H9 (cell line): ENCODE measurements at regions not wholly inside any gene's neighbourhood (a gene's known extent, or its start where the extent isn't known, plus 50 kb on each side); places are given as distances from the start of the nearest gene placed in this dataset.

ENCODE experiments used
- DNase-seq: peaks from one replicate; pipeline ENCODE4 v3.0.0-alpha.2; 2017
- H2AFZ ChIP-seq: one replicate; pipeline ENCODE4 v1.6.1; 2013; ENCODE audit warnings: mild to moderate bottlenecking, low read length, control low read depth, moderate library complexity
- H2AK5ac ChIP-seq: 2 replicates; pipeline ENCODE4 v1.6.1; 2013; ENCODE audit warnings: low read length, control low read depth, mixed read lengths; ENCODE audit not compliant: insufficient read length
- H2BK120ac ChIP-seq: one replicate; pipeline ENCODE4 v1.6.1; 2013; ENCODE audit warnings: low read depth, mild to moderate bottlenecking, low read length, control low read depth, inconsistent platforms; ENCODE audit not compliant: poor library complexity, severe bottlenecking
- H2BK12ac ChIP-seq: 2 replicates; pipeline ENCODE4 v1.6.1; 2013; ENCODE audit warnings: low read length, control low read depth, mixed read lengths, low read depth; ENCODE audit not compliant: insufficient read length
- H2BK15ac ChIP-seq: 2 replicates; pipeline ENCODE4 v1.6.1; 2013; ENCODE audit warnings: low read depth, low read length, control low read depth
- H2BK20ac ChIP-seq: one replicate; pipeline ENCODE4 v1.6.1; 2013; ENCODE audit warnings: low read depth, mild to moderate bottlenecking, low read length, control low read depth, inconsistent platforms; ENCODE audit not compliant: poor library complexity, severe bottlenecking
- H2BK5ac ChIP-seq: 2 replicates; pipeline ENCODE4 v1.6.1; 2013; ENCODE audit warnings: low read length, control low read depth, mixed read lengths; ENCODE audit not compliant: insufficient read length
- H3K14ac ChIP-seq: 2 replicates; pipeline ENCODE4 v1.6.1; 2013; ENCODE audit warnings: low read length, control low read depth; ENCODE audit not compliant: insufficient read depth
- H3K18ac ChIP-seq: 2 replicates; pipeline ENCODE4 v1.6.1; 2013; ENCODE audit warnings: low read depth, mild to moderate bottlenecking, mixed read lengths, low read length, control low read depth; ENCODE audit not compliant: insufficient read length
- H3K23ac ChIP-seq: 2 replicates; pipeline ENCODE4 v1.6.1; 2013; ENCODE audit warnings: low read length, control low read depth, mixed read lengths, low read depth; ENCODE audit not compliant: insufficient read length
- H3K23me2 ChIP-seq: 2 replicates; pipeline ENCODE4 v1.6.1; 2013; ENCODE audit warnings: low read depth, mild to moderate bottlenecking, mixed read lengths, low read length, control low read depth; ENCODE audit not compliant: insufficient read length, poor library complexity, severe bottlenecking
- H3K27ac ChIP-seq: 2 replicates; pipeline ENCODE4 v1.5.1; 2013; ENCODE audit warnings: low read length, control low read depth, mixed read lengths, low read depth; ENCODE audit not compliant: insufficient read length
- H3K27me3 ChIP-seq: 2 replicates; pipeline ENCODE4 v1.6.1; 2013; ENCODE audit warnings: low read length, control low read depth, inconsistent platforms; ENCODE audit not compliant: insufficient read depth
- H3K4ac ChIP-seq: 2 replicates; pipeline ENCODE4 v1.6.1; 2013; ENCODE audit warnings: low read depth, mild to moderate bottlenecking, control low read depth, inconsistent platforms, low read length, moderate library complexity
- H3K4me1 ChIP-seq: 2 replicates; pipeline ENCODE4 v1.6.1; 2013; ENCODE audit warnings: low read length, control low read depth, inconsistent platforms; ENCODE audit not compliant: insufficient read depth
- H3K4me2 ChIP-seq: 2 replicates; pipeline ENCODE4 v1.6.1; 2013; ENCODE audit warnings: low read length, control low read depth, mixed read lengths; ENCODE audit not compliant: insufficient read length, insufficient read depth
- H3K56ac ChIP-seq: 2 replicates; pipeline ENCODE4 v1.6.1; 2013; ENCODE audit warnings: low read depth, mild to moderate bottlenecking, mixed read lengths, low read length, control low read depth; ENCODE audit not compliant: insufficient read length
- H3K79me1 ChIP-seq: 2 replicates; pipeline ENCODE4 v1.6.1; 2013; ENCODE audit warnings: low read depth, mild to moderate bottlenecking, moderate library complexity, low read length, control low read depth, inconsistent platforms; ENCODE audit not compliant: insufficient read depth, poor library complexity, severe bottlenecking
- H3K79me2 ChIP-seq: 2 replicates; pipeline ENCODE4 v1.6.1; 2013; ENCODE audit warnings: low read length, control low read depth, inconsistent platforms; ENCODE audit not compliant: insufficient read depth
- H3K9ac ChIP-seq: 2 replicates; pipeline ENCODE4 v1.6.1; 2013; ENCODE audit warnings: low read length, control low read depth, mixed read lengths; ENCODE audit not compliant: insufficient read length; ENCODE audit errors: extremely low read depth
- H3K9me3 ChIP-seq: one replicate; pipeline ENCODE4 v1.6.1; 2013; ENCODE audit warnings: low read depth, low read length, inconsistent platforms; ENCODE audit not compliant: control insufficient read depth
- H3T11ph ChIP-seq: one replicate; pipeline ENCODE4 v1.6.1; 2013; ENCODE audit warnings: mild to moderate bottlenecking, low read length, control low read depth, inconsistent platforms
- H4K20me1 ChIP-seq: one replicate; pipeline ENCODE4 v1.6.1; 2013; ENCODE audit not compliant: control insufficient read depth, insufficient read length, insufficient read depth
- H4K5ac ChIP-seq: 2 replicates; pipeline ENCODE4 v1.6.1; 2013; ENCODE audit warnings: low read depth, mild to moderate bottlenecking, mixed read lengths, low read length, control low read depth; ENCODE audit not compliant: insufficient read length
- H4K8ac ChIP-seq: replicated peaks from 2 replicates; pipeline ENCODE4 v1.6.1; 2013; ENCODE audit warnings: low read length, control low read depth, mixed read lengths, low read depth; ENCODE audit not compliant: insufficient read length
- H4K91ac ChIP-seq: 2 replicates; pipeline ENCODE4 v1.6.1; 2013; ENCODE audit warnings: low read depth, mild to moderate bottlenecking, moderate library complexity, mixed read lengths, low read length, control low read depth; ENCODE audit not compliant: insufficient read length
- H3K27ac Mint-ChIP-seq, 3 experiments: 2 replicates in 2 of 3; 3 replicates in 1 of 3; pipeline ENCODE4 v1.8.0; 2020 to 2021; ENCODE audit warnings: mixed read lengths in 3 of 3, mild to moderate bottlenecking in 1 of 3, moderate library complexity in 1 of 3
- H3K27me3 Mint-ChIP-seq: 2 replicates; pipeline ENCODE4 v1.8.0; 2021; ENCODE audit warnings: low read depth, mild to moderate bottlenecking, moderate library complexity, mixed read lengths
- H3K36me3 Mint-ChIP-seq, 3 experiments: 2 replicates in 2 of 3; 3 replicates in 1 of 3; pipeline ENCODE4 v1.8.0; 2020 to 2021; ENCODE audit warnings: low read depth in 3 of 3, mixed read lengths in 3 of 3; ENCODE audit not compliant: insufficient read depth in 1 of 3
- H3K4me1 Mint-ChIP-seq, 2 experiments: 2 replicates each; pipeline ENCODE4 v1.8.0; 2020; ENCODE audit warnings: mixed read lengths in 2 of 2
- H3K4me3 Mint-ChIP-seq, 2 experiments: 2 replicates in 1 of 2; 3 replicates in 1 of 2; pipeline ENCODE4 v1.8.0; 2020 to 2021; ENCODE audit warnings: mild to moderate bottlenecking in 2 of 2, mixed read lengths in 2 of 2, moderate library complexity in 1 of 2
- H3K9me3 Mint-ChIP-seq, 2 experiments: 2 replicates in 1 of 2; 3 replicates in 1 of 2; pipeline ENCODE4 v1.8.0; 2020; ENCODE audit warnings: mild to moderate bottlenecking in 2 of 2, mixed read lengths in 2 of 2, moderate library complexity in 1 of 2
- WGBS: extraction: QIAGEN DNeasy Blood & Tissue Kit; methylation state at CpG from one replicate; pipeline ENCODE4 v1.1.7; 2013; ENCODE audit warnings: missing lambda C conversion rate, low lambda C conversion rate, mixed read lengths; ENCODE audit not compliant: insufficient read length; ENCODE audit errors: extremely low coverage; 5-methylcytosine and 5-hydroxymethylcytosine counted together
- TF ChIP-seq, protein P1 (sequence below): fragments of 200-600 bp; sonication (generic); conservative IDR thresholded peaks from 3 replicates; pipeline ENCODE4 v1.8.0; 2021; ENCODE audit warnings: antibody characterized with exemption, mild to moderate bottlenecking

DNA sequence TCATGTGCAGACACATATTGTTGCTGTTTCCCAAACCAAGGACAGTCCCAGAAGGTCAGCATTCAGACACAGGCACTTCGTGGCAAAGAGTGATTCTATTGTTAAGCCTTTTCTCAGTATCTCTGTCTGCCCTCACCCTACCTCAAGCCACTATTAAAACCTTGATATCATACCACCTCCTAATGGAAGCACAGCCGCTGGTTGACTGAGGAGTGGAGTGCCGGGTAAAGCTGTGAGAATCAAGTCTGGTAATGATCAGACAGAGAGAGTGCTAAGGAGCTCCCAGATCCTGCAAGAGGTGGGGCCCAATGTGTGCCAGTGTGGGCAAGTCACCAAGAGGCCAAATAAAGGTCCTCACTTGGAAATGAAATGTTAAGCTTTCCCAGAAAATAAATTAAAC lies 819.5 kb downstream of the BCL11A start:
- H4K5ac ChIP-seq, result no peak overlapping the region
- no peak overlapping the region for H2BK5ac ChIP-seq
- H3K27ac Mint-ChIP-seq, result no peak overlapping the region
- H3K9me3 Mint-ChIP-seq, result no peaks in the 10 kb centered on the region
- TF ChIP-seq, protein P1, sequence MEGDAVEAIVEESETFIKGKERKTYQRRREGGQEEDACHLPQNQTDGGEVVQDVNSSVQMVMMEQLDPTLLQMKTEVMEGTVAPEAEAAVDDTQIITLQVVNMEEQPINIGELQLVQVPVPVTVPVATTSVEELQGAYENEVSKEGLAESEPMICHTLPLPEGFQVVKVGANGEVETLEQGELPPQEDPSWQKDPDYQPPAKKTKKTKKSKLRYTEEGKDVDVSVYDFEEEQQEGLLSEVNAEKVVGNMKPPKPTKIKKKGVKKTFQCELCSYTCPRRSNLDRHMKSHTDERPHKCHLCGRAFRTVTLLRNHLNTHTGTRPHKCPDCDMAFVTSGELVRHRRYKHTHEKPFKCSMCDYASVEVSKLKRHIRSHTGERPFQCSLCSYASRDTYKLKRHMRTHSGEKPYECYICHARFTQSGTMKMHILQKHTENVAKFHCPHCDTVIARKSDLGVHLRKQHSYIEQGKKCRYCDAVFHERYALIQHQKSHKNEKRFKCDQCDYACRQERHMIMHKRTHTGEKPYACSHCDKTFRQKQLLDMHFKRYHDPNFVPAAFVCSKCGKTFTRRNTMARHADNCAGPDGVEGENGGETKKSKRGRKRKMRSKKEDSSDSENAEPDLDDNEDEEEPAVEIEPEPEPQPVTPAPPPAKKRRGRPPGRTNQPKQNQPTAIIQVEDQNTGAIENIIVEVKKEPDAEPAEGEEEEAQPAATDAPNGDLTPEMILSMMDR, result no peak
- H3K27ac ChIP-seq, result no peak overlapping the region
- H3K4me3 Mint-ChIP-seq, result no peak overlapping the region
- no peak overlapping the region for H2BK120ac ChIP-seq
- H3K9me3 ChIP-seq, result no peaks in the 10 kb centered on the region
- H3T11ph ChIP-seq, result no peak overlapping the region
- DNase-seq, result no peak
- H3K27me3 Mint-ChIP-seq, result no peaks in the 10 kb centered on the region
- H3K9ac ChIP-seq, result no peak overlapping the region
- no peaks in the 10 kb centered on the region for H3K4me1 ChIP-seq
- no peaks in the 10 kb centered on the region for H3K27me3 ChIP-seq
- no peak overlapping the region for H2AK5ac ChIP-seq
- WGBS, result no CpG with 5 or more reads among the region's 3 CpGs
- peaks cover 7 to 8% of the 10 kb centered on the region in 2 experiments; a peak in 3 of 4 replicates for H3K4me1 Mint-ChIP-seq
- no peaks in the 10 kb centered on the region for H3K79me2 ChIP-seq
- H3K79me1 ChIP-seq, result no peaks in the 10 kb centered on the region
- no peak overlapping the region for H4K91ac ChIP-seq
- H3K14ac ChIP-seq, result no peak overlapping the region
- H3K23me2 ChIP-seq, result no peaks in the 10 kb centered on the region
- H3K56ac ChIP-seq, result no peak overlapping the region
- no peak overlapping the region for H3K4ac ChIP-seq
- no peak overlapping the region for H3K18ac ChIP-seq
- no peak overlapping the region for H4K8ac ChIP-seq
- H4K20me1 ChIP-seq, result no peaks in the 10 kb centered on the region
- no peak overlapping the region for H2BK20ac ChIP-seq
- no peaks in the 10 kb centered on the region for H3K36me3 Mint-ChIP-seq
- H2BK15ac ChIP-seq, result no peak overlapping the region
- H2BK12ac ChIP-seq, result no peak overlapping the region
- no peak overlapping the region for H3K4me2 ChIP-seq
- H2AFZ ChIP-seq, result no peak overlapping the region
- H3K23ac ChIP-seq, result no peak overlapping the region
